ENCODE measurements at regions not wholly inside any gene's neighbourhood (a gene's known extent, or its start where the extent isn't known, plus 50 kb on each side); places are given as distances from the start of the nearest gene placed in this dataset.
"Not testable (repeated sequence)": the region's sequence is repeated elsewhere in the genome, so short reads cannot be mapped to it uniquely, and the experiment has no call there.

GRCh38 chr4:75422998-75423397, 91.2 kb downstream of the RCHY1 start:
- DNase-seq = no peak

- no peak for DNase-seq
Observed at GRCh38 chr4:75412746-75413145, 101.5 kb downstream of the RCHY1 start.

GRCh38 chr4:75398501-75398900, 115.7 kb downstream of the RCHY1 start:
- no peak for DNase-seq

- no peak for DNase-seq
Observed at GRCh38 chr4:75391489-75392166, 122.6 kb downstream of the RCHY1 start.

GRCh38 chr4:75386426-75386825, 127.8 kb downstream of the RCHY1 start:
- not testable (repeated sequence) for DNase-seq

GRCh38 chr4:75385106-75385505, 129.1 kb downstream of the RCHY1 start:
- no peak for DNase-seq

GRCh38 chr4:75376543-75376942, 137.7 kb downstream of the RCHY1 start:
- DNase-seq = no peak

- DNase-seq = no peak
Observed at GRCh38 chr4:75371915-75372314, 142.3 kb downstream of the RCHY1 start.

GRCh38 chr4:75370576-75370975, 143.6 kb downstream of the RCHY1 start:
- DNase-seq = peak; percentile 13

GRCh38 chr4:75345423-75345822, 168.8 kb downstream of the RCHY1 start:
- no peak for DNase-seq

- no peak for DNase-seq
Observed at GRCh38 chr4:75344915-75345314, 169.3 kb downstream of the RCHY1 start.

- DNase-seq = no peak
Observed at GRCh38 chr4:75343333-75343732, 170.9 kb downstream of the RCHY1 start.

- no peak for DNase-seq
Observed at GRCh38 chr4:75340561-75340960, 173.6 kb downstream of the RCHY1 start.

- DNase-seq = no peak
Observed at GRCh38 chr4:75338352-75338880, 175.8 kb downstream of the RCHY1 start.

- DNase-seq = no peak
Observed at GRCh38 chr4:75327804-75328512, 186.2 kb downstream of the RCHY1 start.

GRCh38 chr4:75325318-75325979, 188.8 kb downstream of the RCHY1 start:
- DNase-seq = no peak

GRCh38 chr4:75321484-75321883, 192.7 kb downstream of the RCHY1 start:
- no peak for DNase-seq

GRCh38 chr4:75317641-75318040, 196.6 kb downstream of the RCHY1 start:
- not testable (repeated sequence) for DNase-seq

GRCh38 chr4:75308049-75308448, 206.2 kb downstream of the RCHY1 start:
- no peak for DNase-seq

GRCh38 chr4:75306506-75306905, 207.7 kb downstream of the RCHY1 start:
- no peak for DNase-seq

- DNase-seq = no peak
Observed at GRCh38 chr4:75302648-75303047, 211.6 kb downstream of the RCHY1 start.

GRCh38 chr4:75289914-75290582, 224.2 kb downstream of the RCHY1 start:
- DNase-seq = no peak
